HG03135 (cell line): ENCODE measurements at regions not wholly inside any gene's neighbourhood (a gene's known extent, or its start where the extent isn't known, plus 50 kb on each side); places are given as distances from the start of the nearest gene placed in this dataset.
"Not testable (repeated sequence)": the region's sequence is repeated elsewhere in the genome, so short reads cannot be mapped to it uniquely, and the experiment has no call there.

Experiments
- ATAC-seq: cut with Tn5 transposase; IDR thresholded peaks from one replicate; pipeline ENCODE4 v1.9.1; 2021; ENCODE audit warnings: mild to moderate bottlenecking, moderate library complexity; ENCODE audit not compliant: unreplicated experiment

GRCh38 chr5:157999696-158000095 is 140.8 kb upstream of the CLINT1 start:
- no peak for ATAC-seq

- no peak for ATAC-seq
Measured at GRCh38 chr5:157997991-157998504, 139.1 kb upstream of the CLINT1 start.

GRCh38 chr5:157994906-157995519 is 136.1 kb upstream of the CLINT1 start:
- ATAC-seq, result peak; percentile 79

- no peak for ATAC-seq
Measured at GRCh38 chr5:157993986-157994691, 135.2 kb upstream of the CLINT1 start.

GRCh38 chr5:157993201-157993600 is 134.3 kb upstream of the CLINT1 start:
- ATAC-seq, result no peak

GRCh38 chr5:157990583-157991181 is 131.7 kb upstream of the CLINT1 start:
- ATAC-seq, result no peak

- ATAC-seq, result no peak
Measured at GRCh38 chr5:157989296-157989695, 130.4 kb upstream of the CLINT1 start.

GRCh38 chr5:157987259-157987658 is 128.3 kb upstream of the CLINT1 start:
- no peak for ATAC-seq

GRCh38 chr5:157986431-157986990 is 127.6 kb upstream of the CLINT1 start:
- no peak for ATAC-seq

- no peak for ATAC-seq
Measured at GRCh38 chr5:157984611-157985010, 125.7 kb upstream of the CLINT1 start.

- ATAC-seq, result no peak
Measured at GRCh38 chr5:157983906-157984551, 125.1 kb upstream of the CLINT1 start.

GRCh38 chr5:157978061-157978460 is 119.1 kb upstream of the CLINT1 start:
- ATAC-seq, result no peak

- no peak for ATAC-seq
Measured at GRCh38 chr5:157976429-157976828, 117.5 kb upstream of the CLINT1 start.

- no peak for ATAC-seq
Measured at GRCh38 chr5:157972579-157972978, 113.6 kb upstream of the CLINT1 start.

- ATAC-seq, result no peak
Measured at GRCh38 chr5:157971571-157972216, 112.7 kb upstream of the CLINT1 start.

GRCh38 chr5:157968570-157968969 is 109.6 kb upstream of the CLINT1 start:
- not testable (repeated sequence) for ATAC-seq

GRCh38 chr5:157965989-157966388 is 107.0 kb upstream of the CLINT1 start:
- no peak for ATAC-seq

GRCh38 chr5:157965040-157965678 is 106.2 kb upstream of the CLINT1 start:
- no peak for ATAC-seq

- no peak for ATAC-seq
Measured at GRCh38 chr5:157963761-157964160, 104.8 kb upstream of the CLINT1 start.

GRCh38 chr5:157963244-157963643 is 104.3 kb upstream of the CLINT1 start:
- ATAC-seq, result no peak
